ENCODE measurements at regions not wholly inside any gene's neighbourhood (a gene's known extent, or its start where the extent isn't known, plus 50 kb on each side); places are given as distances from the start of the nearest gene placed in this dataset.

DNA sequence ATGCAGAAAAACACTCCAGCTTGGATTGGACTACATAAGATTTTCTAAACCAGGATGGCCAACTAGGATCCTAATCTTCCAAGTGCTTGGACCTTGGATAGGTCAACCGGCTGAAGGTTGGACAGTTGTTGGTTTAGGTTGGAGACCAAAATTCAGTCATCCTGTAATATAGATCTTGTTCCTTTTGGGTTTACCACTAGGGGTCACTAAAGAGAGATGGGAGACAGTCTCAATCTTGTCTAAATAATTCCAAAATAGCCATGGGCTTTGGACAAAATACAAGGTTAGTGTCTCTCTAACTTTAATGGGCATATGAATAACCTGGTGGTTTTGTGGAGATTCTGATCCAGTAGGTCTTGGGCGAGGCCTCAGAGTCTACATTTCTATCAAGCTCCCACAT, 148.7 kb upstream of the ERCC6L2 start:
- TF ChIP-seq, protein P1, sequence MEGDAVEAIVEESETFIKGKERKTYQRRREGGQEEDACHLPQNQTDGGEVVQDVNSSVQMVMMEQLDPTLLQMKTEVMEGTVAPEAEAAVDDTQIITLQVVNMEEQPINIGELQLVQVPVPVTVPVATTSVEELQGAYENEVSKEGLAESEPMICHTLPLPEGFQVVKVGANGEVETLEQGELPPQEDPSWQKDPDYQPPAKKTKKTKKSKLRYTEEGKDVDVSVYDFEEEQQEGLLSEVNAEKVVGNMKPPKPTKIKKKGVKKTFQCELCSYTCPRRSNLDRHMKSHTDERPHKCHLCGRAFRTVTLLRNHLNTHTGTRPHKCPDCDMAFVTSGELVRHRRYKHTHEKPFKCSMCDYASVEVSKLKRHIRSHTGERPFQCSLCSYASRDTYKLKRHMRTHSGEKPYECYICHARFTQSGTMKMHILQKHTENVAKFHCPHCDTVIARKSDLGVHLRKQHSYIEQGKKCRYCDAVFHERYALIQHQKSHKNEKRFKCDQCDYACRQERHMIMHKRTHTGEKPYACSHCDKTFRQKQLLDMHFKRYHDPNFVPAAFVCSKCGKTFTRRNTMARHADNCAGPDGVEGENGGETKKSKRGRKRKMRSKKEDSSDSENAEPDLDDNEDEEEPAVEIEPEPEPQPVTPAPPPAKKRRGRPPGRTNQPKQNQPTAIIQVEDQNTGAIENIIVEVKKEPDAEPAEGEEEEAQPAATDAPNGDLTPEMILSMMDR (IDR thresholded peaks at IDR 0.05): peak in 5 of 7 experiments; percentile 32 to 61 (median 52)
- no peak for TF ChIP-seq POLR2AphosphoS5 (IDR thresholded peaks at IDR 0.05)
